ENCODE measurements at regions not wholly inside any gene's neighbourhood (a gene's known extent, or its start where the extent isn't known, plus 50 kb on each side); places are given as distances from the start of the nearest gene placed in this dataset.
"Not testable (repeated sequence)": the region's sequence is repeated elsewhere in the genome, so short reads cannot be mapped to it uniquely, and the experiment has no call there.

DNA sequence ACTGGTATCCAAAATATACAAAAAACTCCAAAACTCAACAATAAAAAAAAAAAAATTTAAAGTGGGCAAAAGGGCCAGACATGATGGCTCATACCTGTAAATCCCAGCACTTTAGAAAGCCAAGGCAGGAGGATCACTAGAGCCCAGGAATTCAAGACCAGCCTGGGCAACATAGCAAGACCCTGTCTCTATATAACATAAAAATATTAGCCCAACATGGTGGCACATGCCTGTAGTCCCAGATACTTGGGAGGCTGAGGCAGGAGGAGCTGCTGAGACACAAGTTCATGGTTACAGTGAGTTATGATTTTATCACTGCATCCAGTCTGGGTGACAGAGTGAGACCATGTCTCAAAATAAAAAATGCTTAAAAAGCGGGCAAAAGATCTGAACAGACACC lies 121.0 kb upstream of the BEND6 start:
- Mint-ChIP-seq H3K27me3 (peaks cover 39% of the 10 kb centered on the region), H3K27ac (no peak overlapping the region), H3K4me1 (no peaks in the 10 kb centered on the region), H3K4me3 (no peak overlapping the region), H3K9me3 (no peaks in the 10 kb centered on the region)
- DNase-seq (no peak), ATAC-seq (no peak)

DNA sequence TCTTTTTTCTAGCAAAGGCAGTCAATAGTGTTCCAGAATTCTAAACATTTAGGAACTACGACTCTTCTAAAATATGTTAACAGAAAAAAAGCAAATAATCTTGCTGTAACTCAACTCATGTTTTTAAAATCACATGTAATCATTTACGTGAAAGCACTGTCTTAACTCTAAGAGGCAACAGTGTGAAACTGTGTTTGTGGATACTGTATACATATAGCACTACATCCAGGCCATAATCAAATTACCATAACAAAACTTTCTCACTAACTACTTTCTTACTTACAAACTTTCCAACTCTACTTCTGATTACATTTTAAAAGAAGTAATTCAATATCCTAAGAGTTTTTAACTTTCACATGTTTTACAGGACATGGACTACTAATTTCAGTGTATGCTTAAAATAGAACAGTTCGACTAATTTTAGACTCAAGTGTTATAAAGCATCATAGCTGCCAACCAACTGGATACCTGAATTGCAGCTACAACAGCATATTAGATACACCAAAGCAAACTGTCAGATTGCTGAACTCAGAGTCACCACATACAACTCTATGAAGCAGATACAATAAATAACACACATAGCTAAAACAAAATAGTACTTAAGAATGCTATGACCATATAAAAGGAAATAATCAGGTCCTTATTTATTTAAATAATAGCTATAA lies 121.6 kb upstream of the BEND6 start:
- ATAC-seq (no peak), DNase-seq (no peak)
- Mint-ChIP-seq H3K9me3 (no peaks in the 10 kb centered on the region), H3K27ac (no peak overlapping the region), H3K4me3 (no peak overlapping the region), H3K27me3 (peaks cover 33% of the 10 kb centered on the region), H3K4me1 (no peaks in the 10 kb centered on the region)

DNA sequence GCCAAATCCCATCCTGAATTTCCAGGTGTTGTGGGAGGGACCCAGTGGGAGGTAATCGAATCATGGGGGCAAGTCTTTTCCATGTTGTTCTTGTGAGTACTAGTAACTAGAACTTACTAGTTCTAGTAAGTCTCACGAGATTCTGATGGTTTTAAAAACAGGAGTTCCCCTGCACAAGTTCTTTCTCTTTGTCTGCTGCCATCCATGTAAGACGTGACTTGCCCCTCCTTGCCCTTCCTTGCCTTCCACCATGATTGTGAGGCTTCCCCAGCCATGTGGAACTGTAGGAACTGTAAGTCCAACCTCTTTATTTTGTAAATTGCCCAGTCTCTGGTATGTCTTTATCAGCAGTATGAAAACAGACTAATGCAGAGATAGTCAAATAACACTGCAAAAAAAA lies 122.7 kb upstream of the BEND6 start:
- H3K4me3 Mint-ChIP-seq: no peak overlapping the region
- no peaks in the 10 kb centered on the region for H3K9me3 Mint-ChIP-seq
- DNase-seq (no peak), ATAC-seq (no peak)
- no peaks in the 10 kb centered on the region for H3K4me1 Mint-ChIP-seq
- peaks cover 23% of the 10 kb centered on the region for H3K27me3 Mint-ChIP-seq
- H3K27ac Mint-ChIP-seq: no peak overlapping the region

DNA sequence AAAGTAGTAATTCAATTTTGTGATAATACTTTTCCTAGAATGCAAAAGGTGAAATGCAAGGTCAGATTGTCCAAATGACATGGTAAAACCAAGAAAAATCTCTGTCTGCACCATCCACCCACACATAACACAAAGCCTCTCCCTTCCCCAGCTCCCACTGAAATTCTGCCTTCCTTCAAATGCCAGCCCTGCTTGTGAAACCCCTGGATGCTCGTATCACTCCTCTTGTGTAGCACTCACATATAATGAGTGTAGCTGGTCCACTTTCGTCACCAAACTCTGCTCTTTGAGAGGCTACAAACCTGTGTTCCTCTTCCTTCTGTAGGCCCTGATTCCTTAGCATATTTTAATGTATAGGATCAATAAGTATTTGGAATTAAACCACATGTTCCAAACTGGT lies 123.6 kb upstream of the BEND6 start:
- Mint-ChIP-seq H3K4me3 (no peak overlapping the region), H3K27me3 (peaks cover 19% of the 10 kb centered on the region), H3K4me1 (no peaks in the 10 kb centered on the region), H3K27ac (no peak overlapping the region), H3K9me3 (no peaks in the 10 kb centered on the region)
- no peak for ATAC-seq
- DNase-seq: no peak

DNA sequence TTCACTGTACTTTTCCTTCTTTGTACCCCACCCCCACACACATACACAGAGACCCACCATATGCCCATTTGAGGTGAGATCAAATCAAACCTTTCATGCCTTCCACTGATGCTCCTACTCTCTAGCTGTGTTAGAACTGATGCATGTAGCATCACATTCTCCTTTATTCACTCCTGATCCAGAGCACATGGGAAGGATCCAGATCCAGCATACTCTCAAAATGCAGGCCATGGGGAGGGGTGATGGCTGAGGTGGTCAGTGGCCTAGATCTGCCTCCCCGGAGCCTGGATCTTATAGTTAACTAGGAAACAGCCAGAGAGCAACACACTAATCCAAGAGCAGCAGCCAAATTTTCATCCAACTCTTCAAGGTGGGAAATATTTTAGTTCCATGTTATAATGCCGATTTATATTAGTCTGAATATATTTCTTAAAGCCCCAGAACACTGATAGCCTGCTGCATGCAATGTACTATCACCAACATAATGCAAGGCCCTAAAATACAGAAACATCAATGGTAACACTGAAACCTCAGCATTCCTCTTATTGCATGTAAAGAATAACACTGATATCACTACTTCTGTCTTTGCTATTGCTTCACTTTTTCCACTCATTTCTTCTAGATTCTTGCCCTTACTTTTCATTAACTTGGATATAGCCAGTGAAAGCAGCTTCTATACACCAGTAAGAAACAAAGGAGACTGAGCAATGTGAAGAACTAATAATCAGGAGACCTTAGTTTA lies 126.8 kb upstream of the BEND6 start:
- H3K4me3 Mint-ChIP-seq: no peak overlapping the region
- H3K27me3 Mint-ChIP-seq: peaks cover 6% of the 10 kb centered on the region
- no peaks in the 10 kb centered on the region for H3K9me3 Mint-ChIP-seq
- H3K27ac Mint-ChIP-seq: no peak overlapping the region
- ATAC-seq (no peak), DNase-seq (no peak)
- no peaks in the 10 kb centered on the region for H3K4me1 Mint-ChIP-seq

DNA sequence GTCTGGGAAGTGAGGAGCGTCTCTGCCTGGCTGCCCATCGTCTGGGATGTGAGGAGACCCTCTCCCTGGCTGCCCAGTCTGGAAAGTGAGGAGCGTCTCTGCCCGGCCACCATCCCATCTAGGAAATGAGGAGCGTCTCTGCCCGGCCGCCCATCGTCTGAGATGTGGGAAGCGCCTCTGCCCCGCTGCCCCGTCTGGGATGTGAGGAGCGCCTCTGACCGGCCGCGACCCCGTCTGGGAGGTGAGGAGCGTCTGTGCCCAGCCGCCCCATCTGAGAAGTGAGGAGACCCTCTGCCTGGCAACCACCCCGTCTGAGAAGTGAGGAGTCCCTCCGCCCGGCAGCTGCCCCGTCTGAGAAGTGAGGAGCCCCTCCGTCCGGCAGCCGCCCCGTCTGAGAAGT lies 130.5 kb upstream of the BEND6 start:
- ATAC-seq, H3K27me3 Mint-ChIP-seq, H3K4me1 Mint-ChIP-seq, DNase-seq, H3K9me3 Mint-ChIP-seq, H3K27ac Mint-ChIP-seq, H3K4me3 Mint-ChIP-seq: not testable (repeated sequence)

DNA sequence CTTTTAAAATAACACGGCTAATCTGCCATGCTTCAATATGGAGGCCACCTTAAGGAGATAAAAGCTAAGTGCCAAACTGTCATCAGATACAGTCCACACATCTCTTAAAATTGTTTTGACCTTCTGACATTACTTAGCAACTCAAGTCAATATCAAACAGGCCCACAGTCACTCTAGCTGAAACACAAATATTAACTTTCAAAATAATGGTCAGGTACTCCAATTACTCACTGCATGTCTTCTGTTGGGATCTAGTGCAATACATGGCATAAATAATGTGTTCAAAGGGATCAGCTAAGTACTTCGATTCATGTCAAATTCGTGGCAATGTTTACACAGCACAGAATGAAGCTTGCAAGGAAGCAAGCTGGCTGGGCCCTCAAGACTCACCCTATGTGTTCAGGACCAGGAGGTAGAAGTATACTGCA lies 133.9 kb upstream of the BEND6 start:
- Mint-ChIP-seq H3K4me3 (no peak overlapping the region), H3K4me1 (no peaks in the 10 kb centered on the region), H3K9me3 (no peaks in the 10 kb centered on the region), H3K27ac (no peak overlapping the region), H3K27me3 (no peaks in the 10 kb centered on the region)
- DNase-seq: no peak
- no peak for ATAC-seq

DNA sequence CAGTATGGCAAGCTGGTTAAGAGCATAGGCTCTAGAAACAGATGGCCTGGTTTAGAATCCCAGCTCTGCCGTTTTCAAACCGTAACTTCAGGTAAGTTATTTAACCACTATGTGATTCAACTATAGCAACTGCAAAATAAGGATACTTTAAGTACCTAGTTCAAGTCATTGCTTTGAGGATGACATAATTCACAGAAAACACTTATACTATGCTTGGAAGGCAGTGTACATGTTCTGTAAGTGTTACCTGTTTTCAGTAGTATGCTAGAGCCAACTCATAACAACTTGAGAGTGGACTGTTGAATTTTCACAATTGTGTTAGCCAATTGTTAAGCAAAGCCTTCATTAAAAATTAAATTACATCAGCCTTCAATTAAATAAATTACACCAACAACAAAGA lies 134.8 kb upstream of the BEND6 start:
- no peak for DNase-seq
- H3K27ac Mint-ChIP-seq: no peak overlapping the region
- H3K9me3 Mint-ChIP-seq: no peaks in the 10 kb centered on the region
- H3K4me3 Mint-ChIP-seq: no peak overlapping the region
- no peaks in the 10 kb centered on the region for H3K4me1 Mint-ChIP-seq
- no peak for ATAC-seq
- H3K27me3 Mint-ChIP-seq: no peaks in the 10 kb centered on the region

DNA sequence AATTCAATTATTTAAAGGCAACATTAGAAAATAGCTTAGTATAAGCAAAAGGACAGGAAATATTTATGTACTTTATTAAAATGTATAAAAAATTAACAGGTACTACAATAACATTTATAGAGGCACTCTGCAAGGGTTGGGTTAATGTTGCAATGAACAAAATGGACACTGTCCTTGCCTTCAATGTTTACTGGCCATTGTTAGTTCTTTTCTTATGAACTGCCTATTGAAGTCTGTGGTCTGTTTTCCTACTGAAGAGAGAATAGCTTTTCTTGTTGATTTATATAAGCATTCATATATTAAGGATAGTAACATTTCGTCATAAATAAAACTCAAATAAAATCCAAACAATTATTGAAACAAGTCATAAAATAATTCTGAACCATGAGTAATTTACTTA lies 135.3 kb upstream of the BEND6 start:
- no peaks in the 10 kb centered on the region for H3K27me3 Mint-ChIP-seq
- H3K4me1 Mint-ChIP-seq: no peaks in the 10 kb centered on the region
- no peak overlapping the region for H3K4me3 Mint-ChIP-seq
- H3K9me3 Mint-ChIP-seq: no peaks in the 10 kb centered on the region
- H3K27ac Mint-ChIP-seq: no peak overlapping the region
- ATAC-seq: no peak
- no peak for DNase-seq

DNA sequence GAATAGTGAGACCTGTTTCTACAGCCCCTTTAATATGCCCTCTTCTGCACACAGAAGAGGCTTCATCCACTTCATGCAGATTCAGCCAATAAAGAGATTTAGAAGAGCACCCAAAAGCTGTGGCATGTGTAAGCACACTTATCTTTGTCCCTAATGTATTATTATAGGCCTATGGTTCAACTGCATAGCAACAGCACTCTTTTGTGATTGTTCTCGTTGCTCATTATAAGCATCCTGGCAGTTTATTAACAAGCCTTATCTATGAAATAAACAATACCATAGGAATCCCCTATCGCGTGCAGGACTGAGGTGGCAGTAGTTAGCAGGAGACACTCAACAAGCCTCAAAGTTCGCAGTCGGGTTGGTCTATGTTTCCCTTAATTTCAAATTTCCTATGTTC lies 138.5 kb upstream of the BEND6 start:
- no peaks in the 10 kb centered on the region for H3K9me3 Mint-ChIP-seq
- DNase-seq (no peak), ATAC-seq (no peak)
- no peak overlapping the region for H3K4me3 Mint-ChIP-seq
- H3K27me3 Mint-ChIP-seq: no peaks in the 10 kb centered on the region
- H3K27ac Mint-ChIP-seq: no peak overlapping the region
- H3K4me1 Mint-ChIP-seq: no peaks in the 10 kb centered on the region

DNA sequence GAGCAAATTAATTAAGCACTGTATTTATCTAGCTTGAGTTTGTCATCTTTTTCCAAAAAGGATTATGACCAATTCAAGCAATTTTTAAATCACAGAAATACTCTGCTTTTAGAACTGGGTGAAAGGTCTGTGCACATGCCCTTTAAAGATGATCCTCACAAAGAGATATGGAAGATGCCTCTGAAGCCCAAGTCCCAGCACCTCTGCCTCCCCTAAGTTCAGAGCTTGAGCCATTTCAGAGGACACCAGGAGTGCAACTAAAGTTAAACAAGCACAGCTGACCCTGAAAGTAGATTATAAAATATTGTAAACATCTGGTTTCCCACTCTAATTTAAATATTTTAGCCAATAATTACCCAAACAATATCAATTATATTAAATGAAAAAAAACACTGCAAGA lies 139.5 kb upstream of the BEND6 start:
- no peak overlapping the region for H3K27ac Mint-ChIP-seq
- ATAC-seq: no peak

DNA sequence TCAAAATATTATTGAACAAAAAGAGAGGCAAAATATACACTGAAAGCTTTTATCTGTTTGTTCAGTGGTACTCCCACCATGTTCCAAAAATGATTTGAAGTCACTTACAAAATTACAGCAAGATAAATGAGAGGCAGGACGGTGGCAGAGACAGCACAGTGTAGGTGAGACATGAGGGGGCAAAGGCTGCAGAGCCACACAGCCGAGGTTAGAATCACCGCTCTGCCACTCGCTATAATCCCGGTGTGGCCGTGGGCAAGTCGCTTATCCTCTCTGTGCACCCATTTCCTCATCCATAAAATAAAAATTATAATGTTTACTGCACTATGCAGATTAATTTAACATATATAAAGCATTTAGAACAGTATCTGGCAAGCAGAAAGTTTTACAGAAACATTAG lies 140.1 kb upstream of the BEND6 start:
- ATAC-seq: no peak
- DNase-seq: no peak
- Mint-ChIP-seq H3K4me1 (no peaks in the 10 kb centered on the region), H3K4me3 (no peak overlapping the region), H3K27me3 (no peaks in the 10 kb centered on the region), H3K27ac (no peak overlapping the region), H3K9me3 (no peaks in the 10 kb centered on the region)

More for the DNA sequence above, 139.5 kb upstream of the BEND6 start:
- Mint-ChIP-seq H3K9me3 (no peaks in the 10 kb centered on the region), H3K4me1 (no peaks in the 10 kb centered on the region), H3K4me3 (no peak overlapping the region), H3K27me3 (no peaks in the 10 kb centered on the region)
- no peak for DNase-seq

DNA sequence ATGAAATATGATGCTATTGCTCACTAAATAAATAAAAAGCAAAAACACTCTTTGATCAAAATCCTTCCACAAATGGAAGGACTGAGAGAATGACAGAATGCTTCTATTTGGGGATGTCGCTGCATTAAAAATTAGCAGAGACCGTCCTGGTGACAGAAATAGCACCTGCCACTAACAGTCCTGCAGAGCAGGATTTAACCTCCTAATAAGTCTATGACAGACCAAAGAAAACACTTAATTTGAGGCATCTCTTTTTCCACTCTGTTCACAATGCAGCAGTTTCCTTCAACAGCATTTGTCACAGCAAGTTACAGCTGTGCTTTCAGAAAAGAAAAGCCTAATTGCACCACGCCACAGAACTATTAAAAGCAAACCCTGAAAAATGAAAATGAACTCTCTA lies 140.6 kb upstream of the BEND6 start:
- H3K4me1 Mint-ChIP-seq: no peaks in the 10 kb centered on the region
- H3K27ac Mint-ChIP-seq: no peak overlapping the region
- ATAC-seq (no peak), DNase-seq (no peak)
- H3K4me3 Mint-ChIP-seq: no peak overlapping the region
- no peaks in the 10 kb centered on the region for H3K27me3 Mint-ChIP-seq
- no peaks in the 10 kb centered on the region for H3K9me3 Mint-ChIP-seq

DNA sequence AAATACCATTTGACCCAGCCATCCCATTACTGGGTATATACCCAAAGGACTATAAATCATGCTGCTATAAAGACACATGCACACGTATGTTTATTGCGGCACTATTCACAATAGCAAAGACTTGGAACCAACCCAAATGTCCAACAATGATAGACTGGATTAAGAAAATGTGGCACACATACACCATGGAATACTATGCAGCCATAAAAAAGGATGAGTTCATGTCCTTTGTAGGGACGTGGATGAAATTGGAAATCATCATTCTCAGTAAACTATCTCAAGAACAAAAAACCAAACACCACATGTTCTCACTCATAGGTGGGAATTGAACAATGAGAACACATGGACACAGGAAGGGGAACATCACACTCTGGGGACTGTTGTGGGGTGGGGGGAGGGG lies 142.1 kb upstream of the BEND6 start:
- ATAC-seq, DNase-seq, H3K27me3 Mint-ChIP-seq, H3K4me3 Mint-ChIP-seq, H3K9me3 Mint-ChIP-seq, H3K27ac Mint-ChIP-seq, H3K4me1 Mint-ChIP-seq: not testable (repeated sequence)

DNA sequence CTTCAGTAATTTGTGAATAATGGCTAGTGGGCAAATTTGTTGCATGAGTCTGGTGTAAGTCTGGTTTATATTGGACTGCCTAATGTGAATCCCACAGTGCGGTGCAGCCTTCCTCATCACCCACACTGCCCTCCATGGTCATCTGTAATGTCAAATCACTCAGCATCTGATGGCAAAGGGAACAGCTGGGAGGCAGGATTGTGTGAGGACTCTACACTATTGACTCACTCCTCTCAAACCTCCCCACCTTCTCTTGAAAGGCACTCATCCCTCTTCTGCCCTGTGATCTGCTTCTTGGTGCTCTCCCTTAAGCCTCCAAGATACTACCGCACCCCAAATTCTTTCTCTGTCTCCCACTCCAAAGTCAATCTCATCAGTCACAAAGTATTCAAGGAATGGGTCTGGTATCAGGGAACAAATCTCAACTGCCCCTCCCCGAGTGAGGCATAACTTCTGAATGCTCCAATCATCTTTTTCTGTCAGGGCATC lies 146.0 kb upstream of the BEND6 start:
- no peak for DNase-seq
- Mint-ChIP-seq H3K4me3 (no peak overlapping the region), H3K27ac (no peak overlapping the region), H3K27me3 (no peaks in the 10 kb centered on the region), H3K4me1 (no peaks in the 10 kb centered on the region), H3K9me3 (no peaks in the 10 kb centered on the region)
- ATAC-seq: no peak

DNA sequence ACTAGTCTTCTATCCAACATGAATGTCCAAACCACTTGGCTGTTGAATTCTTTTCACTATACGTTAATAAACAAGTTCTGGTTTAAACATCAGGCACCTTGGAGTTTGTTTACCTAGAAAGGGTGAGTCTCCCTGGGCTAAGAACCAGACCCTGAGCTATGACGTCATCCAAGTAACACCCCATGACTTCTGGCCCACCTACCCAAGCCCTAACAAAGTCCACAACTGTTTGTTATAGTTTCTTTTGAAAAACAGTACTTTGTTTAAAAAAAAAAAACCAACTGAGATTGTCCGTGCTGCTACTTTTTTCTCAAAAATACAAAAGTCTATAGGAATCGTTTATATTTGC lies 146.9 kb upstream of the BEND6 start:
- ATAC-seq: no peak
- H3K4me1 Mint-ChIP-seq: no peaks in the 10 kb centered on the region
- H3K27me3 Mint-ChIP-seq: no peaks in the 10 kb centered on the region
- DNase-seq: no peak
- H3K27ac Mint-ChIP-seq: no peak overlapping the region
- H3K9me3 Mint-ChIP-seq: no peaks in the 10 kb centered on the region
- H3K4me3 Mint-ChIP-seq: no peak overlapping the region
